ENCODE measurements at regions not wholly inside any gene's neighbourhood (a gene's known extent, or its start where the extent isn't known, plus 50 kb on each side); places are given as distances from the start of the nearest gene placed in this dataset.
"Not testable (repeated sequence)": the region's sequence is repeated elsewhere in the genome, so short reads cannot be mapped to it uniquely, and the experiment has no call there.

DNA sequence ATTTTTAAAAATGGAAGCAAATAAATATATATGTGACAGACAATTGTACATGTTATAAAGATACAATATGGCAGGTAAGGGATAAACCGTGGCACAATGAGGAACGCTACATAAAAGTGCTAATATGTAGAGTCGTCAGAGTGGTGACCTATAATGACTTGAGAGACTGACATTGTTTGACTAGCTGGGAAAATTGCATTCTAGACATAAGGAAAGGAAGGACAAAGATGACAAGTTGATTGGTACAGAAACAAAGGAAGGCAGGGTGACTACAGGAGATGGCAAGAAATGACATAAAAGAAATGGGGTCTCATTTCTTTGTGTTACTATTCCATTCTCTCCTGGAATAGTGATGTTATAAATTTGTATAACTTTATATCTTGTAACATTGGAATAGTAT lies 420.4 kb downstream of the DSC3 start:
- Histone ChIP-seq H3K9me3 (ENCODE audit: control insufficient read depth, low read length) (no peaks in the 10 kb centered on the region), H3K27me3 (ENCODE audit: control insufficient read depth, insufficient read depth, low read length, poor library complexity, severe bottlenecking) (no peaks in the 10 kb centered on the region), H3K36me3 (ENCODE audit: control insufficient read depth, insufficient read depth, low read length) (no peaks in the 10 kb centered on the region), H3K4me3 (ENCODE audit: insufficient read depth, low read depth, low read length) (no peak overlapping the region), H3K27ac (ENCODE audit: insufficient read depth, low read depth, low read length, poor library complexity, severe bottlenecking) (no peak overlapping the region), H3K4me1 (ENCODE audit: control insufficient read depth, insufficient read depth, low read length) (no peaks in the 10 kb centered on the region)
- WGBS, 2 experiments = 93% methylated on average over 3 of the region's 3 CpGs

DNA sequence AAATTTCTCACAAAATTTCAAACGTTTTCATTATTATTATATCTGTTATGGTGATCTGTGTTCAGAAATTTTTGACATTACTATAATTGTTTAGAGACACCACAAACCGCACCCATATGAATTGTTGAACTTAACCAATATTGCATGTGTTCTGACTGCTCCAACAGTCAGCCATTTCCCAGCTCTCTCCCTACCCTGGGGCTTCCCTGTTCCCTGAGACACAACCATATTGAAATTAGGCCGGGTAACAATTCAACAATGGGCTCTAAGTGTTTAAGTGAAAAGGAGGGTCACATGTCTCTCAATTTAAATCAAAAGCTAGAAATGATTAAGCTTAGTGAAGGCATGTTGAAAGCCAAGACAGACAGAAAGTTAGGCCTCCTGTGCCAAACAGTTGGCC lies 424.0 kb downstream of the DSC3 start:
- no peaks in the 10 kb centered on the region for H3K9me3 ChIP-seq (ENCODE audit: control insufficient read depth, low read length)
- WGBS, 2 experiments = 81 to 88% methylated on average over 2 of the region's 3 CpGs
- no peak overlapping the region for H3K4me3 ChIP-seq (ENCODE audit: insufficient read depth, low read depth, low read length)
- no peaks in the 10 kb centered on the region for H3K36me3 ChIP-seq (ENCODE audit: control insufficient read depth, insufficient read depth, low read length)
- no peaks in the 10 kb centered on the region for H3K4me1 ChIP-seq (ENCODE audit: control insufficient read depth, insufficient read depth, low read length)
- no peaks in the 10 kb centered on the region for H3K27me3 ChIP-seq (ENCODE audit: control insufficient read depth, insufficient read depth, low read length, poor library complexity, severe bottlenecking)
- no peak overlapping the region for H3K27ac ChIP-seq (ENCODE audit: insufficient read depth, low read depth, low read length, poor library complexity, severe bottlenecking)

DNA sequence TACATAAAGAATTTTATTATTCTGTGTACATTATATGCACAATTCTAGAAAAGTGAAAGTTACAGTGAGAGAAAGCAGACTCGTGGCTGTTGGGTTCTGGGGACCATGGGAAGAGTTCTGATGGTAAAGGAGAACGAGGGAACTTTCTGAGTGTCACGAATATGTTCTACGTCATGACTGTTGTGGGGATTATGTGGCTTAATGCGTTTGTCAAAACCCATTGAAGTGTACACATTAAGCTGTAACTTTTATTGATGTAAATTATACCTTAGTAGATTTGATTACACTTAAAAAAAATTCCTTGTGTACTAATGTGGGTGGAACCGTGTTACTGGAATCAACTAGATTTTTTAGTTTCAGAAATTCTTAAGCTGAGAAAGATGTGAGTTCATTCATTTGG lies 426.1 kb downstream of the DSC3 start:
- H3K36me3 ChIP-seq (ENCODE audit: control insufficient read depth, insufficient read depth, low read length) = no peaks in the 10 kb centered on the region

DNA sequence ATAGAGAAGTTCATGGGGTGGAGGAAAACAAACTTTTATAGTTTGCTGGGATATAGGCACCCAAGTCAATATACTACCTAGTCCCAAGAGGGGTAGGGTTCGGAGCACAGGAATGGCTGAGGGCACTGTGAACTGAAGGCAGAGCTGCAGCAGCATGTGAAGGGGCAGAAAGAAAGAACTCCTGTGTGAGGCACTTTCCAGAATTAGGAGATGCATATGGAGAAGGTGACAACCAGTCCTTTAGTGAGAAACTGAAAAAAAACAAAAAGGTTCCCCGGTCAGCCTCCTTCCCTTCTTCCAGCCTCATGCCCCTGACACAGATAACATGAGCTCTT lies 429.1 kb downstream of the DSC3 start:
- H3K4me3 ChIP-seq (ENCODE audit: insufficient read depth, low read depth, low read length) = no peak overlapping the region
- 82 to 97% methylated on average over 2 of the region's 2 CpGs for WGBS, 2 experiments
- H3K36me3 ChIP-seq (ENCODE audit: control insufficient read depth, insufficient read depth, low read length) = no peaks in the 10 kb centered on the region
- H3K27ac ChIP-seq (ENCODE audit: insufficient read depth, low read depth, low read length, poor library complexity, severe bottlenecking) = no peak overlapping the region
- no peaks in the 10 kb centered on the region for H3K27me3 ChIP-seq (ENCODE audit: control insufficient read depth, insufficient read depth, low read length, poor library complexity, severe bottlenecking)
- no peaks in the 10 kb centered on the region for H3K4me1 ChIP-seq (ENCODE audit: control insufficient read depth, insufficient read depth, low read length)
- no peaks in the 10 kb centered on the region for H3K9me3 ChIP-seq (ENCODE audit: control insufficient read depth, low read length)

More for the DNA sequence above, 426.1 kb downstream of the DSC3 start:
- H3K4me1 ChIP-seq (ENCODE audit: control insufficient read depth, insufficient read depth, low read length) = no peaks in the 10 kb centered on the region
- WGBS, 2 experiments = 88 to 97% methylated on average over 5 to 6 of the region's 6 CpGs
- H3K27ac ChIP-seq (ENCODE audit: insufficient read depth, low read depth, low read length, poor library complexity, severe bottlenecking) = no peak overlapping the region
- H3K9me3 ChIP-seq (ENCODE audit: control insufficient read depth, low read length) = no peaks in the 10 kb centered on the region
- no peak overlapping the region for H3K4me3 ChIP-seq (ENCODE audit: insufficient read depth, low read depth, low read length)
- no peaks in the 10 kb centered on the region for H3K27me3 ChIP-seq (ENCODE audit: control insufficient read depth, insufficient read depth, low read length, poor library complexity, severe bottlenecking)

DNA sequence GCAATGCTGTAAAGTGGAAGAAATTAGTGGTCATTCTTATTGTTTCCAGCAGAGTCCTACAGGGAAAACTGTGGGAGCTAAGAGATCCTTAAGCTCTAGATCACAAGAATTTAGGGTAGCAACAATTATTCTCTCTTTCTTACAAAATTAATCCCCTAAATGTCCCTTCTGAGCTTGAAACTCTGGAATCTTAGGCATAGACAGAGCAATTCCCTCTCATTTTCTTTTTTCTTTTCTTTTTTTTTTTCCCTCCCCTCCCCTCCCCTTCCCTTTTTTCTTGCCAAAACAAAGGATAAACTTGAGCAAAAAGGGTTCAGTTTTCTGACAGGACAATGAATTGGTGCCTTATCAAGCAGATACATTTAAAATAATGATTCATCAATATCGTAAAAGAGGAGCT lies 441.0 kb downstream of the DSC3 start:
- Histone ChIP-seq H3K4me3 (ENCODE audit: insufficient read depth, low read depth, low read length) (no peak overlapping the region), H3K9me3 (ENCODE audit: control insufficient read depth, low read length) (no peaks in the 10 kb centered on the region), H3K4me1 (ENCODE audit: control insufficient read depth, insufficient read depth, low read length) (no peaks in the 10 kb centered on the region), H3K27ac (ENCODE audit: insufficient read depth, low read depth, low read length, poor library complexity, severe bottlenecking) (no peak overlapping the region), H3K27me3 (ENCODE audit: control insufficient read depth, insufficient read depth, low read length, poor library complexity, severe bottlenecking) (no peaks in the 10 kb centered on the region), H3K36me3 (ENCODE audit: control insufficient read depth, insufficient read depth, low read length) (no peaks in the 10 kb centered on the region)
- 33 to 45% methylated on average over 1 of the region's 1 CpG for WGBS, 2 experiments

DNA sequence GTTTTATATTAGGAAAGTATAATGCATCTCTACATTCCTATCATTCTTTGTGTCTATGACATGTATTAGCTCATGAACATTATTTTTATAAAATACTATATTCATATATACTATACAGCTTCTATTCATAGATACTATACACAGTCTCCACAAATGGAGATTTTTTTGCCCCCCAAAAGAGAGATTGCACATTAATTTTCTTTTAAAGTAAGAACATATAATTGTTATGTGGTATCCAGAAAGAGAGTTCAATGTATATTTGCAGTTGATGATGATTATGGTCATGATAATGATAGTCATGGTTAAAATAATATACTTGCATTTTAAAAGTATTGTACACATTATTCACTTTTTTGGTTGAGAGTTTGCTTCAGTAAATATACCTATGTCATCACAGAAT lies 445.3 kb downstream of the DSC3 start:
- H3K27me3 ChIP-seq (ENCODE audit: control insufficient read depth, insufficient read depth, low read length, poor library complexity, severe bottlenecking) = no peaks in the 10 kb centered on the region
- H3K36me3 ChIP-seq (ENCODE audit: control insufficient read depth, insufficient read depth, low read length) = no peaks in the 10 kb centered on the region
- no peaks in the 10 kb centered on the region for H3K4me1 ChIP-seq (ENCODE audit: control insufficient read depth, insufficient read depth, low read length)
- no peaks in the 10 kb centered on the region for H3K9me3 ChIP-seq (ENCODE audit: control insufficient read depth, low read length)
- no peak overlapping the region for H3K27ac ChIP-seq (ENCODE audit: insufficient read depth, low read depth, low read length, poor library complexity, severe bottlenecking)
- H3K4me3 ChIP-seq (ENCODE audit: insufficient read depth, low read depth, low read length) = no peak overlapping the region

DNA sequence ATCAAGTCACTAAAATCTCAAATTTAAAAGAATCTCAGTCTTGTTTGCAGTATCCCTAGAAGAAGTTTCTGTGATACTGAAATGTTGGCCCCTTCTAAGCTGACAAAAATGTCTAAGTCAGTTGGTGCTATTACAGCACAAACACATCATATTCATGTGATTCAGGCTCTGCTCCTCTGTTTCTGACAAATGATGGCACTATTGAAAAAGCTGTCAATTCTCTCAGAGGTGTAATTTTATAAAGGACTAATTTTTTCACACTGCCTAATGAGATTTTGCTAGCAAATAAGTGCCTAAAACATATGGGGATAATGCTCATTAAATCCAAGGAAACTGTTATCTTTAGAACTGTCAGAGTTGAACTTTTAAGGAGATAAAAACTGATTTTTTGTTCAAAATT lies 445.9 kb downstream of the DSC3 start:
- Histone ChIP-seq H3K27ac (ENCODE audit: insufficient read depth, low read depth, low read length, poor library complexity, severe bottlenecking) (no peak overlapping the region), H3K4me1 (ENCODE audit: control insufficient read depth, insufficient read depth, low read length) (no peaks in the 10 kb centered on the region), H3K4me3 (ENCODE audit: insufficient read depth, low read depth, low read length) (no peak overlapping the region), H3K27me3 (ENCODE audit: control insufficient read depth, insufficient read depth, low read length, poor library complexity, severe bottlenecking) (no peaks in the 10 kb centered on the region), H3K9me3 (ENCODE audit: control insufficient read depth, low read length) (no peaks in the 10 kb centered on the region), H3K36me3 (ENCODE audit: control insufficient read depth, insufficient read depth, low read length) (no peaks in the 10 kb centered on the region)

DNA sequence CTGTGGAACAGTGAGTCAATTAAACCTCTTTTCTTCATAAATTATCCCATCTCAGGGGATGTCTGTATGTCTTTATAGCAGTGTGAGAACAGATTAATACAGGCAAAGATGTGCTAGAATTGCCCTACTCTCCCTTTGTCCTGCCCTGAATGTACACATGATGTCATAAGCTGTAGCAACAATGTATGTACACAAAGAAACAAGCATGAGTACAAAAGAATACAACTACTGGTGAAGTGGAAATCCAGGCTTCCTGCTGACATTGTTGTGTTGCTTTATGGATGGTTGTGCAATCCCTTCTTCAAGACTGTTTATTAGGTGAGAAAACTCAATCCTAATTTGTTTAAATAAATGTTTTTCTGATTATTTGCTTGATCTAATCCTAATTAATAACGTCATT lies 446.6 kb downstream of the DSC3 start:
- H3K4me3 ChIP-seq (ENCODE audit: insufficient read depth, low read depth, low read length) = no peak overlapping the region
- WGBS, 2 experiments = 100% methylated on average over 1 of the region's 1 CpG; no CpG with 5 or more reads in 1 of the 2 experiments
- H3K27ac ChIP-seq (ENCODE audit: insufficient read depth, low read depth, low read length, poor library complexity, severe bottlenecking) = no peak overlapping the region
- H3K27me3 ChIP-seq (ENCODE audit: control insufficient read depth, insufficient read depth, low read length, poor library complexity, severe bottlenecking) = no peaks in the 10 kb centered on the region
- no peaks in the 10 kb centered on the region for H3K4me1 ChIP-seq (ENCODE audit: control insufficient read depth, insufficient read depth, low read length)
- H3K9me3 ChIP-seq (ENCODE audit: control insufficient read depth, low read length) = no peaks in the 10 kb centered on the region
- H3K36me3 ChIP-seq (ENCODE audit: control insufficient read depth, insufficient read depth, low read length) = no peaks in the 10 kb centered on the region

DNA sequence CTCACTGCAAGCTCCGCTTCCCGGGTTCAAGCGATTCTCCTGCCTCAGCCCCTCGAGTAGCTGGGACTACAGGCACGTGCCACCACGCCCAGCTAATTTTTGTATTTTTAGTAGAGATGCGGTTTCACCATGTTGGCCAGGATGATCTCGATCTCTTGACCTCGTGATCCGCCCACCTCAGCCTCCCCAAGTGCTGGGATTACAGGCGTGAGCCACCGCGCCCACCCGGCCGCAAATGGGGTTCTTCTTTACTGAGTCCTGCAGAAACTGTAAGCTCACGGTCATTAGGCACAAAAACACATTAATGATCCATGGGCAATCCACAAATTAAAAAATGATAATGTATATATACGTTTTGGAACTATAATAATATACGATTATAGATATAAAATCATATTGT lies 447.6 kb downstream of the DSC3 start:
- not testable (repeated sequence) for H3K36me3 ChIP-seq (ENCODE audit: control insufficient read depth, insufficient read depth, low read length); H3K9me3 ChIP-seq (ENCODE audit: control insufficient read depth, low read length); H3K4me1 ChIP-seq (ENCODE audit: control insufficient read depth, insufficient read depth, low read length); H3K27ac ChIP-seq (ENCODE audit: insufficient read depth, low read depth, low read length, poor library complexity, severe bottlenecking); H3K4me3 ChIP-seq (ENCODE audit: insufficient read depth, low read depth, low read length); H3K27me3 ChIP-seq (ENCODE audit: control insufficient read depth, insufficient read depth, low read length, poor library complexity, severe bottlenecking)
- 94 to 97% methylated on average over 15 to 17 of the region's 18 CpGs for WGBS, 2 experiments

DNA sequence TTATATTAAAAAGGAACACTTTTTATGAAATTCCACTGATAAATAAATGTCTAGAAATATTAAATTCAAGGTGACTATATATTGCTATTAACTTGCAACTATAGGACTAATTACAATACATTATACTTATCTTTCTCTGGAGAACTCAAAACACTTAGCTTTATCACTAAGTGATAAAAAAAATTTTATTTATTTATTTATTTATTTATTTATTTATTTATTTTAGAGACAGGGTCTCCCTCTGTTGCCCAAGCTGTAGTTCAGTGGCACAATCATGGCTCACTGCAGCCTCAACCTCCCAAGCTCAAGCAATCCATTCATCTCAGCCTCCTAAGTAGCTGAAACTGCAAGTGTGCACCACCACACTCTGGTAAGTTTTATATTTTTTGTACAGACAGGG lies 451.1 kb downstream of the DSC3 start:
- Histone ChIP-seq H3K27ac (ENCODE audit: insufficient read depth, low read depth, low read length, poor library complexity, severe bottlenecking) (no peak overlapping the region), H3K27me3 (ENCODE audit: control insufficient read depth, insufficient read depth, low read length, poor library complexity, severe bottlenecking) (no peaks in the 10 kb centered on the region), H3K4me1 (ENCODE audit: control insufficient read depth, insufficient read depth, low read length) (no peaks in the 10 kb centered on the region), H3K9me3 (ENCODE audit: control insufficient read depth, low read length) (no peaks in the 10 kb centered on the region), H3K4me3 (ENCODE audit: insufficient read depth, low read depth, low read length) (no peak overlapping the region), H3K36me3 (ENCODE audit: control insufficient read depth, insufficient read depth, low read length) (no peaks in the 10 kb centered on the region)

DNA sequence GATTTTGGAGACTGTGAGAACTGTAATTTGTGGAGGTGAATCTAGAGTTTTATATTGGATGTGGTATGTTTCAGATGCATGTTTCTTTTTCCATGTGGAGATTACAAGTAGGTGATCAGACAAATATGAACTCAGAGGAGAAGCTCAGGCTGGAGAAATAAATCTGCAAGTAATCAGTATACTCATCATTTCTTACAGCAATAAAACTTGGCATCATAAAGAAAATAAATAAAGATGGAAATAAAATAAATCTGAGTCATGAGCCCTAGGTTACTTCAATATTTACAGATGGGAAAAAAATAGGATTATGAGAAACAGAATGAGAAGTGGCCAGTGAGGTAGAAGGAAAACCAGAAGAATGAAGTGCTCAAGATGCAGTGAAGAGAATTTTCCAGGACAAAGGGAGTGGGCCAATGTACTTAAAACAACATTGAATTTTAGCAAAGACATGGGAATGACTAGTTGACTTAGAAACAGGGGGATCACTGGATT lies 453.8 kb downstream of the DSC3 start:
- Histone ChIP-seq H3K27ac (ENCODE audit: insufficient read depth, low read depth, low read length, poor library complexity, severe bottlenecking) (no peak overlapping the region), H3K36me3 (ENCODE audit: control insufficient read depth, insufficient read depth, low read length) (no peaks in the 10 kb centered on the region), H3K4me3 (ENCODE audit: insufficient read depth, low read depth, low read length) (no peak overlapping the region), H3K27me3 (ENCODE audit: control insufficient read depth, insufficient read depth, low read length, poor library complexity, severe bottlenecking) (no peaks in the 10 kb centered on the region), H3K4me1 (ENCODE audit: control insufficient read depth, insufficient read depth, low read length) (no peaks in the 10 kb centered on the region), H3K9me3 (ENCODE audit: control insufficient read depth, low read length) (no peaks in the 10 kb centered on the region)
